Suppressor macrophage (primary cell): ENCODE measurements at regions not wholly inside any gene's neighbourhood (a gene's known extent, or its start where the extent isn't known, plus 50 kb on each side); places are given as distances from the start of the nearest gene placed in this dataset.
A peak's percentile ranks its signal among the peaks of the same experiment; 100 is the strongest.
"Not testable (repeated sequence)": the region's sequence is repeated elsewhere in the genome, so short reads cannot be mapped to it uniquely, and the experiment has no call there.

Source experiments
- DNase-seq, 4 experiments: peaks; one replicate each; pipeline ENCODE4 v3.0.0-alpha.2; 2020 to 2022

- no peak for DNase-seq
Measured at GRCh38 chr5:116814626-116815385, 240.2 kb upstream of the SEMA6A start.

GRCh38 chr5:116813906-116814305 is 239.3 kb upstream of the SEMA6A start:
- no peak for DNase-seq

DNA sequence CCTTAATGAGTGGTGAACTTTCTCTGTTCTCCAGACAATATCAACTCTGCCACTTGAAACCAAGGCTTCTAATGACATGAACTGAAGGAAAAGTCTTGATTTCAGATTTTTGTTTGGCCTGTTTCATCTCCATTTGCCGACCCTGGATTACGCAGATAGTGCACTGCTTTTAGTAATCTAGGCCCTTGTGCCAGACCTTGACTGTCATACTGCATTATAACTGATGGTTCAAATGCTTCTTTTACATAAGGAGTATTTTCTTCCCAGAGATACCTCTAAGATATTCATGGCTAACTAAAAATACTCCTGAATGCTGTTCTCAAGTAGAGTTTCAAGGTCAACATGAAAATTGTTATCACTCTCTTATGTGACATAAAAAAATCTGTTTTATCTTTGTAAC is 238.7 kb upstream of the SEMA6A start:
- no peak for DNase-seq

GRCh38 chr5:116810951-116811350 is 236.3 kb upstream of the SEMA6A start:
- DNase-seq = no peak

- no peak for DNase-seq
Measured at GRCh38 chr5:116806836-116807235, 232.2 kb upstream of the SEMA6A start.

- DNase-seq = no peak
Measured at GRCh38 chr5:116799401-116799800, 224.8 kb upstream of the SEMA6A start.

- DNase-seq = no peak
Measured at GRCh38 chr5:116795189-116795588, 220.6 kb upstream of the SEMA6A start.

DNA sequence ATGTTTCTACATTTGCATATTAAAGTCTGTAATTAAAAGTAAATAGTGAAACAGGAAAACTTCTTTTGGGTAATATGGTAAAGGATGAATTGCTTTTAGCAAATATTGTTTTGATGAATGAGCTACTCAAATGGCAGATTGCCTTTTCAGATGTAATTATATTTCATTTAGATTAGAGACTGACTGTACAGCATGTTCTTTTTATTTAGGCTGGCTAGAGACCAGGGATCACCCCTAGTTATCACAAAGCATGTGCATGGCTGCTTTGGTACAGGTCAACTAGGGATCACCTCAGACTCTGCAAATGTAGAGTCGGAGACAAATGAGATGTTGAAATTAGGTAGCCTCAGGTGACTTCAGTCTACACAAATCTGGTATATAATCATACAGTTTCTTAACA is 214.9 kb upstream of the SEMA6A start:
- no peak for DNase-seq

DNA sequence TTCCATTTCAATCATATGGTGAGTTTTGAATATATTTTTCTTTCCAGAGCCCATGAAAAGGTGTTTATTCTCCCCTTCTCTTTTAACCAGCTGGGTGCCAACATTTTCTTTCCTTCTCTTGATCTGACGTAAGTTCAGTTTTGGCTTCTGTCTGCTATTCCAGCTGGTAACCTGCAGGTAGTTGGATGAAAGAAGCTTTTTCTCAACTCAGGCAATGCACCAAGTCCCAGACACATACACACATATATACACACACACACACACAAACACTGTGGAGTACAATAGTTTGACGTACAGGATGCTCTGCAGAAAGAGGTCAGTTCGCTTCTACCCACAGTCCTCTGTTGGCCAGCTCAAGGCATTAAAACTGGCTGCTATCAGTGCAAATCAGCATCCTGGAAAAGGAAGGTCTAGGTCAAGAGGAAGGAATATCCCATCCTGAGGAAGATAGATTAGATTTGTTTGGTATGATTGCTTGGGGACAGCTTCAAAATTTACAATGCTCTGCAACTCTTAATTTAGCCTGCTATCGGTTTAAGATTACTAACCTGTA is 214.3 kb upstream of the SEMA6A start:
- no peak for DNase-seq

DNA sequence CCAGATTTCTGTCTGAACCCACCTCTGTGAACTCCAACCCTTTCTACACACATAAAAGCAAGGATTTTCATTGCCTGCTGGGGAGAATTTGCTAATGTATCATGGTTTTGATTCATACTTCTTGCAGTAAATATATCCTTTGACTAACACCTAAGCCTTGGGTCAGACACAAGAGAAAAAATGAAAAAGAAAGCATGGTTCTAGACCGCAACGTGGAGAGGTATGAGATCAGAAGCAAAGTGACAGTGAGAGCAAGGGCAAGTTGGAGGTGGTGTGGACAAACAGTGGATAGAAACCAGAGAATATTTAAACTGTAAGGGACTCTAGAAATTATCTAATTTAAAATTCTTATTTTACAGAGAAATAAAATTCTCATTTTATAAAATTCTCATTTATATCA is 212.9 kb upstream of the SEMA6A start:
- DNase-seq = no peak

- DNase-seq = no peak
Measured at GRCh38 chr5:116785106-116785505, 210.5 kb upstream of the SEMA6A start.

GRCh38 chr5:116779846-116780245 is 205.2 kb upstream of the SEMA6A start:
- no peak for DNase-seq

- DNase-seq = no peak
Measured at GRCh38 chr5:116778651-116779280, 204.1 kb upstream of the SEMA6A start.

- DNase-seq = no peak
Measured at GRCh38 chr5:116778032-116778431, 203.4 kb upstream of the SEMA6A start.

GRCh38 chr5:116773926-116774325 is 199.3 kb upstream of the SEMA6A start:
- DNase-seq = no peak

GRCh38 chr5:116772806-116773205 is 198.2 kb upstream of the SEMA6A start:
- DNase-seq = no peak

DNA sequence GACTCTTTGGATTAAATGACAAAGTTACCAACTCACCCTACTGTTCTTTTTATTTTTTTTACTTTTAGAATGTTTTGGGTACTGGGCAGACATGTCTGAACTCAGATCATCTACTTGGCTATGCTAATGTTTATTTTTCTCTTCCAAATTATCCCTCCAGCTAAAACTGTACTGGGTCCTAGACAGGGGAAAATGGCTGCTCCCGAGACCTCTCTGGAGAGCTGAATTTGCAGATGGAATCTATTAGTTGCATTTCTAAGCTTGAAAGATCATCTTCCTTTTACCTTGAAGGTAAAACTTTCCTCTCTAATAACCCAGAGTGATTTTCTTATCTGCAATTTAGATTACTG is 197.5 kb upstream of the SEMA6A start:
- no peak for DNase-seq

DNA sequence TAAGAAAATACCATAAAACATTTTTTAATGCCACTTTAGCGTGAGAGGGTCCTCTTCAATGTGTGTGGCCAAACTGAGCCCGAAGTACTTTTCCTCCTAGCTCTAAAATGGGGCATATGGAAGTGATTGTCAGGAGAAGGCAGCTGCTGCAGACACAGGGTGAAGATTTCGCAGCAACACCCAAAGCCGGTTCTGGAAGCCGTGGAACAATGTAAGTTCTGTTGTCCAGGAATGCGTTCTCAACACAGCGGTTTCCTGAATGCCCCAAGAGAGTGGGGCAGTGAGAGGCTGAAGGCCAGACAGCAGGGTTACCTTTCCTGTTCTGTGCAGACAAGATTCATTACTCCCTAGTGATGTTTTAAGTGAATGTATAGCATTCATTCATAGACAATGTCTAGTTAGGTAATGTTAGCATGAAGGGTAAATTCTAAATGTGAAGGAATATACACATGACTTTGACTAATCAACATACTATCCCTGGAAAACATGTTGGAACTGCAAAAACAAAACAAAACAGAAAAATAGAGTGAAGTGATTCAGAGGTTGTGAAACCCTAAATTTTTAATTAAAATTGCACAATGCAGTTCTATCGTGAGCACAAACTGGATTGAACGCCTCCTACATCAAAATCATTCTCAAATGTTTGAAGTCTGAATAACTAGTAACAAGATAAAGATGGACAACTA is 197.0 kb upstream of the SEMA6A start:
- DNase-seq = no peak

DNA sequence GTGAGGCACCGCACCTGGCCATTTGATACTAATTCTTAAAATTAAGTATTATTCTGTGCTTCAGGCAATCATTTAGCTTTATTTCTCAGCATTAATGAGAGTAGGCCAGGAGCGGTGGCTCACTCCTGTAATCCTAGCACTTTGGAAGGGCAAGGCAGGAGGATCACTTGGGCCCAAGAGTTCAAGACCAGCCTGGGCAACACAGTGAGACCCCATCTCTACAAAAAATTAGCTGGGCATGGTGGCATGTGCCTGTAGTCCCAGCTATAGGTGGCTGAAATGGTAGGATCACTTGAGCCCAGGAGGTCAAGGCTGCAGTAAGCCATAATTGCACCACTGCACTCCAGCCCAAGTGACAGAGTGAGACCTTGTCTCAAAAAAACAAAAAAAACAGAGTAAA is 195.3 kb upstream of the SEMA6A start:
- DNase-seq = not testable (repeated sequence)

DNA sequence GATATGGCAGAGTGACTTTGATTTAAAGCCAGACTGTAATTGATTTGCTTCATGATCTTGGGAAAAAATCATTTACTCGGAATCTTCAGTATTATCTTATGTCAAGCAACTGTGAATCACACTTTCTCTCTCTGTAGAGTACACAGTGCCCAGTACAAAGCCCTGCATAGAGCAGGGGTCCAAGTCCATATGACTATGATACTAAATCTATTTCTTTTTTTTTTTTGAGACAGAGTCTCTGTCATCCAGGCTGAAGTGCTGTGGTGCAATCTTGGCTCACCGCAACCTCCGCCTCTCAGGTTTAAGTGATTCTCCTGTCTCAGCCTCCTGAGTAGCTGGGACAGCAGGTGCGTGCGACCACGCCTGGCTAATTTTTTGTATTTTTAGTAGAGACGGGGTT is 194.8 kb upstream of the SEMA6A start:
- no peak for DNase-seq

DNA sequence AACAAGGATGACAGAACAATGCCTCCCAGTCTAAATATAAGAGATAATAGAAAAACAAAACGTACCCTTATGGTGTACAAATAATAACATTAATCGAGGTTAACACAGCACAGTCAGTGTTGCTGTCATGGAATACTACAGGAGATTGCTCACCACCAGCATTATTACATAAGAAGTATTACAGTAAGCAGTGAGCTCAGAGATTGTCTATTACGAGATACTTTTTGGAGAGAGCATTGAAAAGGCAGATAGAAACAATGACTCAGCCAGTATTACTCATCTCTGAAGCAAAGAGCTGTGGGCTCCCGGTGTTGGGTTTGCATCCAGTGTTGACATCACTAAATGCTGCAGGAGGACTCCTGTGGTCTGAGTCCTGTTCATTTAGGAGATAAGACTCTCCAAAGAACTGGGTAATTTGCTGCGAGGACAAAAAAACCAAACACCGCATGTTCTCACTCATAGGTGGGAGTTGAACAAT is 191.9 kb upstream of the SEMA6A start:
- DNase-seq = peak in 1 of 4 experiments; percentile 14

DNA sequence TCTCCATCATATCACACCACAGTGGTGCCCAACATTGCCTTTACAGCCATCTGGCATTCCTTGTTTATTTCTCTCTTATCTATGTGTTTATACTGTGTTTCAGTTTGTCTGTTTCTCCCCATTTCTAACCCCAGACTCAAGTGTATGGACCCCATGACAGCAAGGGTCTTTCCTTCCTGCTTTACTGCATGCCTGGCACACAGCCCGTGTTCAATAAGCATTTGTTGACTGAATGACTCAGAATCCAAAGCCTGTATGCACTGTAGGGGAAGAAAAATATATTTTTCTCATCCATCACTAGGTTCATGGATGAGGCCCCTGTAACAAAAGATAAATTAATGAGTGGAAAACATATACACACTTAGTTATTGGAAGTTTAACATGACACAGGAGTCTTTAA is 190.8 kb upstream of the SEMA6A start:
- DNase-seq = no peak

GRCh38 chr5:116764941-116765340 is 190.3 kb upstream of the SEMA6A start:
- DNase-seq = no peak
